WTC11 (cell line): ENCODE measurements at regions not wholly inside any gene's neighbourhood (a gene's known extent, or its start where the extent isn't known, plus 50 kb on each side); places are given as distances from the start of the nearest gene placed in this dataset.

ENCODE experiments used
- ATAC-seq: fragments of 200-7000 bp; cut with Tn5 transposase; 2 replicates; pipeline ENCODE4 v1.10.0; 2021; ENCODE audit warnings: mild to moderate bottlenecking, moderate library complexity
- CTCF ChIA-PET: fragments of 300-600 bp; sonication (Branson Sonifier 250); formaldehyde crosslinking; loops from one replicate; lab custom pipeline; 2021; ENCODE audit warnings: antibody characterized with exemption; lab: Charles Lee
- POLR2A ChIA-PET: fragments of 350-600 bp; sonication (Branson Sonifier 250); formaldehyde crosslinking; loops from one replicate; lab custom pipeline; 2021; ENCODE audit warnings: antibody characterized with exemption; lab: Charles Lee
- DNase-seq: peaks from one replicate; pipeline ENCODE4 v3.0.0; 2021; ENCODE audit warnings: low spot score
- H3K27ac Mint-ChIP-seq: 2 replicates; pipeline ENCODE4 v1.8.0; 2021; ENCODE audit warnings: mixed read lengths
- H3K27me3 Mint-ChIP-seq: 2 replicates; pipeline ENCODE4 v1.8.0; 2021; ENCODE audit warnings: low read depth, mild to moderate bottlenecking, moderate library complexity, mixed read lengths
- H3K36me3 Mint-ChIP-seq: 2 replicates; pipeline ENCODE4 v1.8.0; 2021; ENCODE audit warnings: mixed read lengths
- H3K4me1 Mint-ChIP-seq: 2 replicates; pipeline ENCODE4 v1.8.0; 2022; ENCODE audit warnings: mixed read lengths
- H3K4me3 Mint-ChIP-seq: 2 replicates; pipeline ENCODE4 v1.8.0; 2021; ENCODE audit warnings: mild to moderate bottlenecking, moderate library complexity, mixed read lengths
- H3K9me3 Mint-ChIP-seq: 2 replicates; pipeline ENCODE4 v1.8.0; 2021; ENCODE audit warnings: mixed read lengths
- KAT7 ChIP-seq: sonication (generic); formaldehyde crosslinking; IDR thresholded peaks from 2 replicates; pipeline ENCODE4 v1.8.1; 2023; ENCODE audit warnings: missing genetic modification reagents, mild to moderate bottlenecking, borderline replicate concordance
- RORB ChIP-seq: fragments of 250-450 bp; sonication (Bioruptor Pico); IDR thresholded peaks from 2 replicates; pipeline ENCODE4 v1.9.0; 2021; ENCODE audit warnings: mild to moderate bottlenecking
- ZBTB21 ChIP-seq: sonication (generic); formaldehyde crosslinking; IDR thresholded peaks from 2 replicates; pipeline ENCODE4 v1.8.1; 2023; ENCODE audit warnings: mild to moderate bottlenecking, missing genetic modification reagents, borderline replicate concordance
- TF ChIP-seq, protein P1 (sequence below): sonication (generic); formaldehyde crosslinking; IDR thresholded peaks from 2 replicates; pipeline ENCODE4 v1.8.0; 2023; ENCODE audit warnings: mild to moderate bottlenecking, missing genetic modification reagents
- TF ChIP-seq, protein P2 (sequence below): sonication (generic); formaldehyde crosslinking; IDR thresholded peaks from 2 replicates; pipeline ENCODE4 v1.8.1; 2023; ENCODE audit warnings: mild to moderate bottlenecking, missing genetic modification reagents
- TF ChIP-seq, protein P3 (sequence below): sonication (generic); formaldehyde crosslinking; IDR thresholded peaks from 2 replicates; pipeline ENCODE4 v1.8.0; 2022; ENCODE audit warnings: mild to moderate bottlenecking, missing genetic modification reagents
- TF ChIP-seq, protein P4 (sequence below): sonication (generic); formaldehyde crosslinking; IDR thresholded peaks from 2 replicates; pipeline ENCODE4 v1.8.0; 2022; ENCODE audit warnings: missing genetic modification reagents
- TF ChIP-seq, protein P5 (sequence below): sonication (generic); formaldehyde crosslinking; IDR thresholded peaks from 2 replicates; pipeline ENCODE4 v1.8.1; 2023; ENCODE audit warnings: mild to moderate bottlenecking, moderate library complexity, missing genetic modification reagents
- TF ChIP-seq, protein P6 (sequence below): sonication (generic); formaldehyde crosslinking; IDR thresholded peaks from 2 replicates; pipeline ENCODE4 v1.8.1; 2022; ENCODE audit warnings: low read depth, missing genetic modification reagents, borderline replicate concordance

DNA sequence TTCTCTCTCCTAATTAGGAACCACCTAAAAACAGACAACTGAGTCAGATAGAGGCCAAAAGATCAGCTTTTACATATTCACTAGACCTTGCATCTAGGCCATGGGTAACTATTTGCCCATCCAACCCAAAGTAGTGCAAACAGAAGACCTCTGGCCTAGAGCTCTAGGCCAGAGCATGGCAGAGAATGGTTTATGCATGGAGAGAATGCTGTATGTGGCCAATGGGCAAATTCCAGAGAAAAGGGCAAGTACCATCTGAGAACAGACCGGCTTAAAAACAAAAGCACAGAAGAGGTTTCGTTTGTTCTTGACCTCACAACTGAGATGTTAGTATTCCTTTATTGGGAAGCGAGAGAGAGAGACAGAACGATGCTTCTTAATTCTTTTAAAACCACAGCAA lies 151.7 kb upstream of the RFX3 start (continued):
- TF ChIP-seq, protein P1, sequence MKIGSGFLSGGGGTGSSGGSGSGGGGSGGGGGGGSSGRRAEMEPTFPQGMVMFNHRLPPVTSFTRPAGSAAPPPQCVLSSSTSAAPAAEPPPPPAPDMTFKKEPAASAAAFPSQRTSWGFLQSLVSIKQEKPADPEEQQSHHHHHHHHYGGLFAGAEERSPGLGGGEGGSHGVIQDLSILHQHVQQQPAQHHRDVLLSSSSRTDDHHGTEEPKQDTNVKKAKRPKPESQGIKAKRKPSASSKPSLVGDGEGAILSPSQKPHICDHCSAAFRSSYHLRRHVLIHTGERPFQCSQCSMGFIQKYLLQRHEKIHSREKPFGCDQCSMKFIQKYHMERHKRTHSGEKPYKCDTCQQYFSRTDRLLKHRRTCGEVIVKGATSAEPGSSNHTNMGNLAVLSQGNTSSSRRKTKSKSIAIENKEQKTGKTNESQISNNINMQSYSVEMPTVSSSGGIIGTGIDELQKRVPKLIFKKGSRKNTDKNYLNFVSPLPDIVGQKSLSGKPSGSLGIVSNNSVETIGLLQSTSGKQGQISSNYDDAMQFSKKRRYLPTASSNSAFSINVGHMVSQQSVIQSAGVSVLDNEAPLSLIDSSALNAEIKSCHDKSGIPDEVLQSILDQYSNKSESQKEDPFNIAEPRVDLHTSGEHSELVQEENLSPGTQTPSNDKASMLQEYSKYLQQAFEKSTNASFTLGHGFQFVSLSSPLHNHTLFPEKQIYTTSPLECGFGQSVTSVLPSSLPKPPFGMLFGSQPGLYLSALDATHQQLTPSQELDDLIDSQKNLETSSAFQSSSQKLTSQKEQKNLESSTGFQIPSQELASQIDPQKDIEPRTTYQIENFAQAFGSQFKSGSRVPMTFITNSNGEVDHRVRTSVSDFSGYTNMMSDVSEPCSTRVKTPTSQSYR (CRISPR knock-in tag), result no peak
- TF ChIP-seq, protein P2, sequence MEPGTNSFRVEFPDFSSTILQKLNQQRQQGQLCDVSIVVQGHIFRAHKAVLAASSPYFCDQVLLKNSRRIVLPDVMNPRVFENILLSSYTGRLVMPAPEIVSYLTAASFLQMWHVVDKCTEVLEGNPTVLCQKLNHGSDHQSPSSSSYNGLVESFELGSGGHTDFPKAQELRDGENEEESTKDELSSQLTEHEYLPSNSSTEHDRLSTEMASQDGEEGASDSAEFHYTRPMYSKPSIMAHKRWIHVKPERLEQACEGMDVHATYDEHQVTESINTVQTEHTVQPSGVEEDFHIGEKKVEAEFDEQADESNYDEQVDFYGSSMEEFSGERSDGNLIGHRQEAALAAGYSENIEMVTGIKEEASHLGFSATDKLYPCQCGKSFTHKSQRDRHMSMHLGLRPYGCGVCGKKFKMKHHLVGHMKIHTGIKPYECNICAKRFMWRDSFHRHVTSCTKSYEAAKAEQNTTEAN, result no peak

DNA sequence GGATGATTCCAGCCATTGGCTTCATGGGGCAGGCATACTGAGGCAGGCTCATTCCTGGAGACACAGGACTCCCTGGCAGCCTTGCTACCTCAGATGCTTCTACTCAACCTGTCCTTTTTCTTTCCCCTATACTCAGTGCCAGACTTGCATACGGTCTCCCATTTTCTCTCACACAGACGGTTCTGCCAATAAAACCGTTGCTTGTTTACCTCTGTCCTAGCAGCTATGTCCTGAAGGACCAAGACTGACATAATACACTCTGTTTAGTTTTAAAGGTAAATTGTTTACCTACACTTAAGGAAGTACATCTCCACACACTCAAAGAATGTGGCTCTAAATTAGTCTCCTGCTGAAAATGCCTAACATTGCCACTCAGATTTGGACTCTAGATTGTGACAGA lies 151.0 kb upstream of the RFX3 start:
- CTCF ChIA-PET, result no interaction called here
- H3K27ac Mint-ChIP-seq, result no peak overlapping the region
- no peaks in the 10 kb centered on the region for H3K9me3 Mint-ChIP-seq
- TF ChIP-seq RORB (CRISPR knock-in tag), result no peak
- POLR2A ChIA-PET, result no interaction called here
- ATAC-seq (no peak), DNase-seq (no peak)
- no peak overlapping the region for H3K4me3 Mint-ChIP-seq
- H3K27me3 Mint-ChIP-seq, result no peaks in the 10 kb centered on the region
- no peaks in the 10 kb centered on the region for H3K4me1 Mint-ChIP-seq
- H3K36me3 Mint-ChIP-seq, result no peaks in the 10 kb centered on the region

DNA sequence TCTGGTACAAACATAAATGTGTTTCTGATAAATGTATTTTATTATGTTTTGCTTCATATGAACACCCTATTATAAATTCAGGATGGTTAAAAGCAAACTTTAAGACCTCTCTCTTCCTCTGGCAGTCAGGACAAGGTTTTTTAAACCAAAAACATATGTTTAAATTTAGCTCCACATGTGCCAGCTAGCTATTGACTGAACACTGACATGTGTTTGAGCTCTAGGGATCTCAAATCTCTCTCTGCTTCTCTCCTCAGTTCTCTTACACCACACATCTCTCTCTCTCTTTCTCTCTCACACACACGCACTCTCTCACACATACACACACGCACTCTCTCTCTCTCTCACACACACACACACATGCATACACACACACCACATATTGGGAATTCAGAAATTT lies 150.1 kb upstream of the RFX3 start:
- Mint-ChIP-seq H3K4me3 (no peak overlapping the region), H3K9me3 (no peaks in the 10 kb centered on the region), H3K4me1 (no peaks in the 10 kb centered on the region)
- CTCF ChIA-PET, result no interaction called here
- TF ChIP-seq KAT7 (CRISPR knock-in tag), result no peak
- TF ChIP-seq, protein P3, sequence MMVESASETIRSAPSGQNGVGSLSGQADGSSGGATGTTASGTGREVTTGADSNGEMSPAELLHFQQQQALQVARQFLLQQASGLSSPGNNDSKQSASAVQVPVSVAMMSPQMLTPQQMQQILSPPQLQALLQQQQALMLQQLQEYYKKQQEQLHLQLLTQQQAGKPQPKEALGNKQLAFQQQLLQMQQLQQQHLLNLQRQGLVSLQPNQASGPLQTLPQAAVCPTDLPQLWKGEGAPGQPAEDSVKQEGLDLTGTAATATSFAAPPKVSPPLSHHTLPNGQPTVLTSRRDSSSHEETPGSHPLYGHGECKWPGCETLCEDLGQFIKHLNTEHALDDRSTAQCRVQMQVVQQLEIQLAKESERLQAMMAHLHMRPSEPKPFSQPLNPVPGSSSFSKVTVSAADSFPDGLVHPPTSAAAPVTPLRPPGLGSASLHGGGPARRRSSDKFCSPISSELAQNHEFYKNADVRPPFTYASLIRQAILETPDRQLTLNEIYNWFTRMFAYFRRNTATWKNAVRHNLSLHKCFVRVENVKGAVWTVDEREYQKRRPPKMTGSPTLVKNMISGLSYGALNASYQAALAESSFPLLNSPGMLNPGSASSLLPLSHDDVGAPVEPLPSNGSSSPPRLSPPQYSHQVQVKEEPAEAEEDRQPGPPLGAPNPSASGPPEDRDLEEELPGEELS (CRISPR knock-in tag), result no peak
- TF ChIP-seq, protein P4, sequence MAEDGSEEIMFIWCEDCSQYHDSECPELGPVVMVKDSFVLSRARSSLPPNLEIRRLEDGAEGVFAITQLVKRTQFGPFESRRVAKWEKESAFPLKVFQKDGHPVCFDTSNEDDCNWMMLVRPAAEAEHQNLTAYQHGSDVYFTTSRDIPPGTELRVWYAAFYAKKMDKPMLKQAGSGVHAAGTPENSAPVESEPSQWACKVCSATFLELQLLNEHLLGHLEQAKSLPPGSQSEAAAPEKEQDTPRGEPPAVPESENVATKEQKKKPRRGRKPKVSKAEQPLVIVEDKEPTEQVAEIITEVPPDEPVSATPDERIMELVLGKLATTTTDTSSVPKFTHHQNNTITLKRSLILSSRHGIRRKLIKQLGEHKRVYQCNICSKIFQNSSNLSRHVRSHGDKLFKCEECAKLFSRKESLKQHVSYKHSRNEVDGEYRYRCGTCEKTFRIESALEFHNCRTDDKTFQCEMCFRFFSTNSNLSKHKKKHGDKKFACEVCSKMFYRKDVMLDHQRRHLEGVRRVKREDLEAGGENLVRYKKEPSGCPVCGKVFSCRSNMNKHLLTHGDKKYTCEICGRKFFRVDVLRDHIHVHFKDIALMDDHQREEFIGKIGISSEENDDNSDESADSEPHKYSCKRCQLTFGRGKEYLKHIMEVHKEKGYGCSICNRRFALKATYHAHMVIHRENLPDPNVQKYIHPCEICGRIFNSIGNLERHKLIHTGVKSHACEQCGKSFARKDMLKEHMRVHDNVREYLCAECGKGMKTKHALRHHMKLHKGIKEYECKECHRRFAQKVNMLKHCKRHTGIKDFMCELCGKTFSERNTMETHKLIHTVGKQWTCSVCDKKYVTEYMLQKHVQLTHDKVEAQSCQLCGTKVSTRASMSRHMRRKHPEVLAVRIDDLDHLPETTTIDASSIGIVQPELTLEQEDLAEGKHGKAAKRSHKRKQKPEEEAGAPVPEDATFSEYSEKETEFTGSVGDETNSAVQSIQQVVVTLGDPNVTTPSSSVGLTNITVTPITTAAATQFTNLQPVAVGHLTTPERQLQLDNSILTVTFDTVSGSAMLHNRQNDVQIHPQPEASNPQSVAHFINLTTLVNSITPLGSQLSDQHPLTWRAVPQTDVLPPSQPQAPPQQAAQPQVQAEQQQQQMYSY, result no peak
- no peak for TF ChIP-seq ZBTB21 (CRISPR knock-in tag)
- TF ChIP-seq, protein P5, sequence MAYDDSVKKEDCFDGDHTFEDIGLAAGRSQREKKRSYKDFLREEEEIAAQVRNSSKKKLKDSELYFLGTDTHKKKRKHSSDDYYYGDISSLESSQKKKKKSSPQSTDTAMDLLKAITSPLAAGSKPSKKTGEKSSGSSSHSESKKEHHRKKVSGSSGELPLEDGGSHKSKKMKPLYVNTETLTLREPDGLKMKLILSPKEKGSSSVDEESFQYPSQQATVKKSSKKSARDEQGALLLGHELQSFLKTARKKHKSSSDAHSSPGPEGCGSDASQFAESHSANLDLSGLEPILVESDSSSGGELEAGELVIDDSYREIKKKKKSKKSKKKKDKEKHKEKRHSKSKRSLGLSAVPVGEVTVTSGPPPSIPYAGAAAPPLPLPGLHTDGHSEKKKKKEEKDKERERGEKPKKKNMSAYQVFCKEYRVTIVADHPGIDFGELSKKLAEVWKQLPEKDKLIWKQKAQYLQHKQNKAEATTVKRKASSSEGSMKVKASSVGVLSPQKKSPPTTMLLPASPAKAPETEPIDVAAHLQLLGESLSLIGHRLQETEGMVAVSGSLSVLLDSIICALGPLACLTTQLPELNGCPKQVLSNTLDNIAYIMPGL (CRISPR knock-in tag), result no peak
- TF ChIP-seq, protein P6, sequence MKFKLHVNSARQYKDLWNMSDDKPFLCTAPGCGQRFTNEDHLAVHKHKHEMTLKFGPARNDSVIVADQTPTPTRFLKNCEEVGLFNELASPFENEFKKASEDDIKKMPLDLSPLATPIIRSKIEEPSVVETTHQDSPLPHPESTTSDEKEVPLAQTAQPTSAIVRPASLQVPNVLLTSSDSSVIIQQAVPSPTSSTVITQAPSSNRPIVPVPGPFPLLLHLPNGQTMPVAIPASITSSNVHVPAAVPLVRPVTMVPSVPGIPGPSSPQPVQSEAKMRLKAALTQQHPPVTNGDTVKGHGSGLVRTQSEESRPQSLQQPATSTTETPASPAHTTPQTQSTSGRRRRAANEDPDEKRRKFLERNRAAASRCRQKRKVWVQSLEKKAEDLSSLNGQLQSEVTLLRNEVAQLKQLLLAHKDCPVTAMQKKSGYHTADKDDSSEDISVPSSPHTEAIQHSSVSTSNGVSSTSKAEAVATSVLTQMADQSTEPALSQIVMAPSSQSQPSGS (CRISPR knock-in tag), result no peak
- TF ChIP-seq, protein P1 (CRISPR knock-in tag), result no peak
- TF ChIP-seq, all 79 proteins: peak for 0
- no peaks in the 10 kb centered on the region for H3K27me3 Mint-ChIP-seq
- no peak overlapping the region for H3K27ac Mint-ChIP-seq
- no peak for DNase-seq
- H3K36me3 Mint-ChIP-seq, result no peaks in the 10 kb centered on the region
- ATAC-seq, result no peak
- POLR2A ChIA-PET, result no interaction called here
